ENCODE measurements at regions not wholly inside any gene's neighbourhood (a gene's known extent, or its start where the extent isn't known, plus 50 kb on each side); places are given as distances from the start of the nearest gene placed in this dataset.

DNA sequence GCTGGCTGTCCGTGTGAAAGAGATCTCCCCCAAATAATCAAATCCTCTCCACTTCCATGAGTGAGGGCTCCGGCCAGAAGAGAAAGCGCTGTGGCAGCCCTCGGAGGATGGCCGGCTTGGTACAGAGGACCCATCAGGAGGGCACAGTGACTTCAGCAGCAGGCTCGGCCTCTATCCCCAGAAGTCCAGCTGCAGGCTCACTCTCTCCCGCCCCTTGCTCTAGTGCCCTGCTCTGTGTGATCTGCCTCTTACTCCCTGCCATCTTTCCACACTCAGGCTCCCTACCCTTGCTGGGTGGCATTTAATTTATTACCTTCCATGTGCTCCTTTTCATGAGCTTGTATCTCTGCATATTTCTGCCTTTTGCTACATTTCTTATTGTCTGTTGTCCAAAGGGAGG, 129.7 kb downstream of the SPATA19 start:
- Histone ChIP-seq H3K4me2 (ENCODE audit: low read depth, low read length) (no peak overlapping the region), H3K4me3 (ENCODE audit: insufficient read depth, low read depth, low read length) (no peak overlapping the region), H3K9ac (ENCODE audit: low read depth, low read length) (no peak overlapping the region), H3K23ac (ENCODE audit: low read depth, low read length) (no peak overlapping the region), H3K4ac (ENCODE audit: low read depth, low read length) (no peak overlapping the region), H3K9me3 (ENCODE audit: control insufficient read depth, insufficient read depth, low read length) (peaks cover 64% of the 10 kb centered on the region), H2BK120ac (ENCODE audit: low read depth, low read length) (no peak overlapping the region), H3K79me1 (ENCODE audit: low read depth in 1 of 2, low read length in 2 of 2) (no peaks in the 10 kb centered on the region), H2BK20ac (ENCODE audit: low read depth, low read length) (no peak overlapping the region), H3K18ac (ENCODE audit: low read depth, low read length) (no peak overlapping the region), H2AK5ac (ENCODE audit: low read depth, low read length) (no peak overlapping the region), H4K8ac (ENCODE audit: low read depth in 2 of 2, low read length in 2 of 2) (no peak overlapping the region), H4K5ac (ENCODE audit: low read depth, low read length) (no peak overlapping the region), H3K27ac (ENCODE audit: insufficient read depth, low read length) (no peak overlapping the region), H4K20me1 (ENCODE audit: insufficient read depth, low read length) (no peaks in the 10 kb centered on the region), H3K36me3 (ENCODE audit: control insufficient read depth, insufficient read depth, low read length) (no peaks in the 10 kb centered on the region), H2BK5ac (ENCODE audit: low read depth, low read length, poor library complexity, severe bottlenecking) (no peak overlapping the region), H2AFZ (replicated peaks; ENCODE audit: low read length, poor library complexity) (no peak overlapping the region), H3K9me1 (ENCODE audit: insufficient read depth, low read length) (no peaks in the 10 kb centered on the region), H3K27me3 (ENCODE audit: control insufficient read depth, insufficient read depth, low read length) (no peaks in the 10 kb centered on the region), H4K91ac (ENCODE audit: insufficient read depth, low read depth, low read length) (no peak overlapping the region), H3K14ac (replicated peaks; ENCODE audit: low read depth, low read length) (no peak overlapping the region), H3K4me1 (ENCODE audit: control insufficient read depth, insufficient read depth, low read length) (no peaks in the 10 kb centered on the region), H2BK15ac (ENCODE audit: low read depth, low read length) (no peak overlapping the region), H3K56ac (ENCODE audit: extremely low read depth, insufficient read depth, low read length) (no peak overlapping the region), H2AK9ac (replicated peaks; ENCODE audit: low read depth, low read length, poor library complexity) (no peak overlapping the region)
- dilution Hi-C loops (cut with HindIII; ENCODE audit: low sequenced_read_pairs, unreplicated experiment) (no loop called here), intact Hi-C loops (cut with micrococcal nuclease) (no loop called here), in situ Hi-C loops (cut with MboI; ENCODE audit: low sequenced_read_pairs) (no loop called here)
- BruUV-seq (replicated peaks), result no TSS peak
- WGBS, 2 experiments (ENCODE audit: extremely low coverage in 2 of 2, insufficient read length in 1 of 2), result 70% methylated on average over 2 of the region's 7 CpGs; no CpG with 5 or more reads in 1 of the 2 experiments
- TF ChIP-seq MAFK (IDR thresholded peaks at IDR 0.05; ENCODE audit: low read depth, low read length) (no peak), FOS (IDR thresholded peaks at IDR 0.05; ENCODE audit: low read depth, low read length) (no peak), CHD1 (IDR thresholded peaks at IDR 0.05; ENCODE audit: low read depth, low read length) (no peak), RCOR1 (IDR thresholded peaks at IDR 0.05; ENCODE audit: insufficient replicate concordance, low read length) (no peak)
- no peak for DNase-seq
- no peak for ATAC-seq (ENCODE audit: low read depth)
- ChIA-PET POLR2A (ENCODE audit: unreplicated experiment) (no interaction called here), CTCF (no interaction called here)
